ENCODE measurements at regions not wholly inside any gene's neighbourhood (a gene's known extent, or its start where the extent isn't known, plus 50 kb on each side); places are given as distances from the start of the nearest gene placed in this dataset.

- TF ChIP-seq RBBP5 (IDR thresholded peaks at IDR 0.05; ENCODE audit: borderline replicate concordance, low read depth, low read length) (no peak), SUZ12 (IDR thresholded peaks at IDR 0.05; ENCODE audit: low read length) (no peak), RAD21 (IDR thresholded peaks at IDR 0.05 in 1 of 2, conservative IDR thresholded peaks at IDR 0.05 in 1 of 2; ENCODE audit: low read depth in 2 of 2, low read length in 2 of 2) (no peak), USF2 (IDR thresholded peaks at IDR 0.05; ENCODE audit: low read length) (no peak), SRF (IDR thresholded peaks at IDR 0.05; ENCODE audit: low read depth, low read length) (no peak)
Measured at GRCh38 chr5:2531318-2531717, 220.2 kb downstream of the IRX2 start (continued).

All from H1 (cell line).